ENCODE measurements at regions not wholly inside any gene's neighbourhood (a gene's known extent, or its start where the extent isn't known, plus 50 kb on each side); places are given as distances from the start of the nearest gene placed in this dataset.

DNA sequence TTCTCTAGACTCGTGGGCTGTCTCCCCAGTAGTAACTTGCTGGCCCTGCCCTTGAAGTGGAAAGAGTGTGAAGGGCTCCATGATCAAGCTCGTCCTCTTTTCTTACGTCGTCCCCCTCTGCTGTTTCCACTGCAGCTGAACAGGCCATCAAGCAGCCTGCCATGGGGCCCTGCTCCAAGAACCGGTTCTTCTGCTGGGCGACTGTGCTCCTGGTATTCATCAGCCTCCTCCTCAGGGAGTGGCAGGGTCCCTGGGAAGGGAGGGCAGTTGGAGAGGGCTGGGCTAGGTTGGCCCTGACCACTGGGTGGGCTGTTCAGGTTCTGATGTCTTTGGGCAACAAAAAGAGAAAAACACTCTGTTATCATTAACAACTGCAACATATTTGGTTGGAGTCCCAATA, 151.5 kb downstream of the FCRL5 start:
- intact Hi-C loops (cut with DNase I; ENCODE audit: low total_unique reads): no loop called here
- H3K4me1 ChIP-seq: no peaks in the 10 kb centered on the region
- no peaks in the 10 kb centered on the region for H3K9me3 ChIP-seq
- no peak for DNase-seq
- 42 to 43% methylated on average over 6 of the region's 6 CpGs for WGBS, 2 donors
- H3K27ac ChIP-seq: no peak overlapping the region
- H3K4me3 ChIP-seq: no peak overlapping the region
- TF ChIP-seq POLR2A (IDR thresholded peaks at IDR 0.05): no peak
- TF ChIP-seq, protein P1, sequence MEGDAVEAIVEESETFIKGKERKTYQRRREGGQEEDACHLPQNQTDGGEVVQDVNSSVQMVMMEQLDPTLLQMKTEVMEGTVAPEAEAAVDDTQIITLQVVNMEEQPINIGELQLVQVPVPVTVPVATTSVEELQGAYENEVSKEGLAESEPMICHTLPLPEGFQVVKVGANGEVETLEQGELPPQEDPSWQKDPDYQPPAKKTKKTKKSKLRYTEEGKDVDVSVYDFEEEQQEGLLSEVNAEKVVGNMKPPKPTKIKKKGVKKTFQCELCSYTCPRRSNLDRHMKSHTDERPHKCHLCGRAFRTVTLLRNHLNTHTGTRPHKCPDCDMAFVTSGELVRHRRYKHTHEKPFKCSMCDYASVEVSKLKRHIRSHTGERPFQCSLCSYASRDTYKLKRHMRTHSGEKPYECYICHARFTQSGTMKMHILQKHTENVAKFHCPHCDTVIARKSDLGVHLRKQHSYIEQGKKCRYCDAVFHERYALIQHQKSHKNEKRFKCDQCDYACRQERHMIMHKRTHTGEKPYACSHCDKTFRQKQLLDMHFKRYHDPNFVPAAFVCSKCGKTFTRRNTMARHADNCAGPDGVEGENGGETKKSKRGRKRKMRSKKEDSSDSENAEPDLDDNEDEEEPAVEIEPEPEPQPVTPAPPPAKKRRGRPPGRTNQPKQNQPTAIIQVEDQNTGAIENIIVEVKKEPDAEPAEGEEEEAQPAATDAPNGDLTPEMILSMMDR (IDR thresholded peaks at IDR 0.05): no peak
- no peaks in the 10 kb centered on the region for H3K36me3 ChIP-seq (ENCODE audit: low read depth, missing control alignments)
- H3K27me3 ChIP-seq: no peaks in the 10 kb centered on the region

DNA sequence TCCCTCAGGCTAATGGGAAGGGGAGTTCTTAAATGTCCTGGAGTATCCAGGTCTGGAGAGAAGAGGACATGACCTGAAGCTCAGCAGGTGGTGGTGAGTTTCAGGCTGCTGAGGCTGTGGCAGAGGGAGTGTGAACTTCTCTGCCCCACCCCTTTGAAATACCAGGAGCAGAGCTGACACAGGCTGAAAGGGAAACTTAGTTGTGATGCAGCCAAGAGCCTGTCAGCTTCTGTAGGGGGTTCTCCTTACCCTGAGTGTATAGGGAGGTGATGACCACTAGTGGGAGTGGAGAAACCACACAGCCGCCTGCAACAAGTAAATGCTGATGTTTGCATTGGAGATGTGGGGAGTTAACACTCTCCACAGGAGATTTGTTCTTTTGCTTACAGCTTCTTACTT, 152.3 kb downstream of the FCRL5 start:
- no peaks in the 10 kb centered on the region for H3K4me1 ChIP-seq
- intact Hi-C loops (cut with DNase I; ENCODE audit: low total_unique reads): no loop called here
- H3K36me3 ChIP-seq (ENCODE audit: low read depth, missing control alignments): no peaks in the 10 kb centered on the region
- H3K9me3 ChIP-seq: no peaks in the 10 kb centered on the region
- WGBS, 2 donors: 46 to 71% methylated on average over 1 of the region's 1 CpG
- no peaks in the 10 kb centered on the region for H3K27me3 ChIP-seq
- H3K27ac ChIP-seq: no peak overlapping the region
- no peak overlapping the region for H3K4me3 ChIP-seq
- no peak for TF ChIP-seq POLR2A (IDR thresholded peaks at IDR 0.05)
- TF ChIP-seq, protein P1 (IDR thresholded peaks at IDR 0.05): no peak
- no peak for DNase-seq

DNA sequence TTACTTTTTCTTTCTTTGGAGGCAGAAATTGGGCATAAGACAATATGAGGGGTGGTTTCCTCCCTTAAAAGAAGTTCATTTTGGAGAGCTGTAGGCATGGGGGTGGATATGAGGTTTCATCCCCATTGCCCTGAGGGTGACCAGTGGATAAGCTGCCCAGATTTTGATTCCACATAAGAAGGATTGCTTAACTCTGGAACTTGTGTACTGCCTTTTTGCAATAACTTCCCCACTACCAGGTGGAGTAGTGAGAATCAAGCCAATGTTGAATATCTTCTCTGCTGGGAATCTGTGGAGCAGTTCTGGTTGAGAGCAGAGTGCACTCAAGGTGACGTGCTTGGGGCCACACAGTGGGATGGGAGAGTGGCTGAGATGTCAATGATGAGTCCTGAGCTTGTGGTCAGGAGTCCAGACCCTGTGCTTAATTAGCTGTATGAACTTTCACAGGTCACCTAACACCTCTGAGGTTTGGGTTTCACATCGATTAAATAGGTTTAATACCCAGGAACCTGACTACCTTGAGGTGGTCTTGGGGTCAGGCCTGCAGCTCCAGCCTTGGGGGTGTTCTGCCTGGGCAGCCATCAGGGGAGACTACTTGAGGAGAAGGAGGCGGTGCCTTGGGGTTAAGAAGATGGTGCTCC, 152.9 kb downstream of the FCRL5 start:
- DNase-seq: no peak
- no peak for TF ChIP-seq POLR2A (IDR thresholded peaks at IDR 0.05)
- TF ChIP-seq, protein P1 (IDR thresholded peaks at IDR 0.05): no peak
- 59 to 68% methylated on average over 3 of the region's 3 CpGs for WGBS, 2 donors
- Histone ChIP-seq H3K27ac (no peak overlapping the region), H3K27me3 (no peaks in the 10 kb centered on the region), H3K9me3 (no peaks in the 10 kb centered on the region), H3K36me3 (ENCODE audit: low read depth, missing control alignments) (no peaks in the 10 kb centered on the region), H3K4me1 (no peaks in the 10 kb centered on the region), H3K4me3 (no peak overlapping the region)
- intact Hi-C loops (cut with DNase I; ENCODE audit: low total_unique reads): no loop called here

DNA sequence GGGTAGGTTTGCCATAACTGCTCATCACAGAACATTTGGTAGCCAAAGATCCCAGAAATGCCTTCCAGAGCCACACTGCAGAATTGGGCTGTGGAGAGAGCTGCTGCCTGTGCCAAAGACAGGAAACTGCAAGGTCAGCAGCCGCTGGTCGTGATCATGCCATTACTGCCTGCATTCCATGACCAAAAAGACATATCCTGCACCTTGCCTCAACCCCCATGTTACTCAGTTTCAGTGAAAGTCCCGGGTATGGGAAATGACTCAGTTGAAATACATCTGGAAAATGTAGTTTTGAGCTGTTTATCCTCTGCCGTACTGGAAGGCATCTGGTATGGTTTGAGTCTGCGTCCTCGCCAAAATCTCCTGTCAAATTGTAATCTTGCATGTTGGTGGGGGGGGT, 161.7 kb downstream of the FCRL5 start:
- no peaks in the 10 kb centered on the region for H3K36me3 ChIP-seq (ENCODE audit: low read depth, missing control alignments)
- no peak overlapping the region for H3K4me3 ChIP-seq
- no peak for DNase-seq
- no peaks in the 10 kb centered on the region for H3K27me3 ChIP-seq
- H3K4me1 ChIP-seq: no peaks in the 10 kb centered on the region
- H3K27ac ChIP-seq: no peak overlapping the region
- TF ChIP-seq, protein P1 (IDR thresholded peaks at IDR 0.05): no peak
- TF ChIP-seq POLR2A (IDR thresholded peaks at IDR 0.05): no peak
- intact Hi-C loops (cut with DNase I; ENCODE audit: low total_unique reads): no loop called here
- no peaks in the 10 kb centered on the region for H3K9me3 ChIP-seq
- 54 to 63% methylated on average over 6 of the region's 6 CpGs for WGBS, 2 donors

DNA sequence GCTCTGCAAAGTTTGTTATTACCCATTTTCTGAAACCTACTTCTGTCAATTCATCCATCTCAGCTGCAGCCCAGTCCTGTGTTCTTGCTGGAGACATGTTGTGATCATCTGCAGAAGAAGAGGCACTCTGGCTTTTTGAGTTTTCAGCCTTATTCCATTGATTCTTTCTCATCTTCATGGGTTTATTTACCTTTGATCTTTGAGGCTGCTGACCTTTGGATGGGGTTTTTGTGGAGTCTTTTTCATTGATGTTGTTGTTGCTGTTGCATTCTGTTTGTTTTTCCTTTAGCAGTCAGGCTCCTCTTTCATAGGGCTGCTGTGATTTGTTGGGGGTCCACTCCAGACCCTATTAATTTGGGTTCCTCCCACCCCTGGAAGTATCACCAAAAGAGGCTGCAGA, 164.3 kb downstream of the FCRL5 start:
- H3K27ac ChIP-seq: no peak overlapping the region
- no peaks in the 10 kb centered on the region for H3K4me1 ChIP-seq
- intact Hi-C loops (cut with DNase I; ENCODE audit: low total_unique reads): no loop called here
- no peaks in the 10 kb centered on the region for H3K9me3 ChIP-seq
- H3K4me3 ChIP-seq: no peak overlapping the region
- DNase-seq: no peak
- TF ChIP-seq POLR2A (IDR thresholded peaks at IDR 0.05): no peak
- TF ChIP-seq, protein P1 (IDR thresholded peaks at IDR 0.05): no peak
- H3K36me3 ChIP-seq (ENCODE audit: low read depth, missing control alignments): no peaks in the 10 kb centered on the region
- H3K27me3 ChIP-seq: no peaks in the 10 kb centered on the region

Measured in testis (tissue), 2 donors.